Panc1 (cell line): ENCODE measurements at regions not wholly inside any gene's neighbourhood (a gene's known extent, or its start where the extent isn't known, plus 50 kb on each side); places are given as distances from the start of the nearest gene placed in this dataset.

ENCODE experiments used
- ATAC-seq: fragments of 200-7000 bp; cut with Tn5 transposase; 2 replicates; pipeline ENCODE4 v1.9.1; 2020; ENCODE audit warnings: mild to moderate bottlenecking, moderate library complexity
- BruUV-seq: library from RNA; stranded (reverse); fragments of 400-500 nt; replicated peaks from 2 replicates; lab custom pipeline; 2021; lab: Mats Ljungman, UMichigan
- CTCF ChIA-PET: fragments of 300-600 bp; sonication (Branson Sonifier 250); formaldehyde crosslinking; loops from one replicate; lab custom pipeline; 2022; ENCODE audit warnings: antibody characterized with exemption; lab: Charles Lee
- POLR2A ChIA-PET: fragments of 300-600 bp; sonication (Branson Sonifier 250); formaldehyde crosslinking; loops from one replicate; lab custom pipeline; 2022; ENCODE audit warnings: antibody characterized with exemption; lab: Charles Lee
- DNase-seq: peaks from one replicate; pipeline ENCODE4 v3.0.0-alpha.2; 2010; ENCODE audit warnings: low read depth, low spot score
- H3K27ac ChIP-seq: 2 replicates; pipeline ENCODE4 v1.5.1; 2011; ENCODE audit warnings: mild to moderate bottlenecking, low read length, inconsistent platforms
- H3K27me3 ChIP-seq: fragments of 200-500 bp; sonication (Bioruptor generic); 2 replicates; pipeline ENCODE4 v1.6.0; 2014; ENCODE audit warnings: low read length, inconsistent platforms; ENCODE audit not compliant: control insufficient read depth, insufficient read depth
- H3K36me3 ChIP-seq: fragments of 200-500 bp; sonication (Bioruptor generic); 2 replicates; pipeline ENCODE4 v1.5.1; 2014; ENCODE audit warnings: inconsistent platforms, mild to moderate bottlenecking, low read length, moderate library complexity; ENCODE audit not compliant: control insufficient read depth, insufficient read depth
- H3K4me1 ChIP-seq: 2 replicates; pipeline ENCODE4 v1.5.1; 2011; ENCODE audit warnings: inconsistent platforms, mild to moderate bottlenecking, low read length, moderate library complexity; ENCODE audit not compliant: control insufficient read depth, insufficient read depth
- H3K4me3 ChIP-seq, 2 experiments: 2 replicates each; pipeline ENCODE4 v1.5.1; 2011 to 2012; ENCODE audit warnings: low read depth in 2 of 2, low read length in 2 of 2, mild to moderate bottlenecking in 2 of 2, inconsistent platforms in 1 of 2, moderate library complexity in 1 of 2
- H3K9me3 ChIP-seq: fragments of 200-500 bp; sonication (Bioruptor generic); 2 replicates; pipeline ENCODE4 v1.5.1; 2014; ENCODE audit warnings: low read depth, mild to moderate bottlenecking, inconsistent platforms, low read length, moderate library complexity; ENCODE audit not compliant: control insufficient read depth, insufficient read depth
- POLR2AphosphoS5 ChIP-seq: IDR thresholded peaks from 2 replicates; pipeline ENCODE4 v1.6.1; 2012; ENCODE audit warnings: mild to moderate bottlenecking, low read depth, low read length, moderate library complexity
- REST ChIP-seq, 2 experiments: IDR thresholded peaks; 2 replicates each; pipeline ENCODE4 v1.6.1; 2011 to 2012; ENCODE audit warnings: low read depth in 2 of 2, control low read depth in 1 of 2, low read length in 1 of 2, mild to moderate bottlenecking in 1 of 2, moderate library complexity in 1 of 2; ENCODE audit not compliant: insufficient read depth in 1 of 2
- SIN3A ChIP-seq: IDR thresholded peaks from 2 replicates; pipeline ENCODE4 v1.6.1; 2012; ENCODE audit warnings: low read depth, mild to moderate bottlenecking, low read length, moderate library complexity, borderline replicate concordance; ENCODE audit not compliant: insufficient read depth
- TCF7L2 ChIP-seq: IDR thresholded peaks from 2 replicates; pipeline ENCODE4 v1.6.1; 2011; ENCODE audit warnings: mild to moderate bottlenecking, low read depth, low read length, inconsistent platforms
- in situ Hi-C: cut with HindIII; loops from 2 replicates; pipeline ENCODE4 v1.10.0; 2016; ENCODE audit warnings: low sequenced_read_pairs, low pct_unique_long_range_greater_than_20kb
- intact Hi-C: fragments of 100-400 bp; cut with micrococcal nuclease; formaldehyde crosslinking; loops from one replicate; pipeline ENCODE4 v1.10.0; 2022; ENCODE audit not compliant: unreplicated experiment
- TF ChIP-seq, protein P1 (sequence below): fragments of 450-650 bp; IDR thresholded peaks from 2 replicates; pipeline ENCODE4 v1.5.1; 2017; ENCODE audit warnings: mild to moderate bottlenecking

DNA sequence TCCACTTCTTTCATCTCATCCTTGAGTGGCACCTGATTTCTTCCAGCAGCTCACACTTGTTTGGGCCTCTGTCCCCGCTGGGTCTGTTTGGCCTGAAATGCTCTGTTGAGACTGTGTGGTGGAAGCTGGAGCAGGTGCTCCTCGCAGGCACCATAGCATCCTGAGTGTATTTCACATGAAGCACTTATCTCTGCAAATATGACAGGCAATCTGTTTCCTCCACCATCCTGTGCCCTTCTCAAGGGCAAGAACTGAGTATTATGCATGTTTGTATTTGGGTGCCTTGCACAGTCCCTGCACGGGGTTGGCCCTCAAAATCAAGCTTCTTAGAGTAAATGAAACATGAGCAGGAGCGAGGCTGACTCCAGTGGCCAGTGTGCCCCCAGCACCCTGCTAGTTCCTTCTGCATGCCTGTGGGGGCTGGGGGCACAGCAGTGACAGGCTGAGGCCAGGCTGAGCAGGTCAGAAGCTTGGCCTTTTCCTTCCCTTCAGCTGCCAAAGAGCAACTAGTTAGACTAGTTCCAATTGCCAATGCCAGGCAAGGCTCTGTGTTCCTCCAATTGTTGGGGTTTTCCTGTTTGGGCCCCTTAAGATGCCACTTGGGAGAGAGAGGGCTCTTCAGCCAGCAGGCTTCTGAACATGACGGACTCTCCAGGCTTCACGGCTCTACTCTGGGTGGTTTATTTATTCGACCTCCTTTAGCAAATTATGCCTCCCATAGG is 129.6 kb upstream of the ATP1A1 start:
- in situ Hi-C loops = no loop called here
- CTCF ChIA-PET = no interaction called here
- H3K4me3 ChIP-seq = no peak overlapping the region
- ATAC-seq = no peak
- no peaks in the 10 kb centered on the region for H3K36me3 ChIP-seq
- no peaks in the 10 kb centered on the region for H3K4me1 ChIP-seq
- H3K27me3 ChIP-seq = no peaks in the 10 kb centered on the region; the same call in 1 of the 2 replicates
- intact Hi-C loops = no loop called here
- no peak for DNase-seq
- TF ChIP-seq SIN3A (no peak), POLR2AphosphoS5 (no peak), TCF7L2 (no peak)
- TF ChIP-seq, protein P1, sequence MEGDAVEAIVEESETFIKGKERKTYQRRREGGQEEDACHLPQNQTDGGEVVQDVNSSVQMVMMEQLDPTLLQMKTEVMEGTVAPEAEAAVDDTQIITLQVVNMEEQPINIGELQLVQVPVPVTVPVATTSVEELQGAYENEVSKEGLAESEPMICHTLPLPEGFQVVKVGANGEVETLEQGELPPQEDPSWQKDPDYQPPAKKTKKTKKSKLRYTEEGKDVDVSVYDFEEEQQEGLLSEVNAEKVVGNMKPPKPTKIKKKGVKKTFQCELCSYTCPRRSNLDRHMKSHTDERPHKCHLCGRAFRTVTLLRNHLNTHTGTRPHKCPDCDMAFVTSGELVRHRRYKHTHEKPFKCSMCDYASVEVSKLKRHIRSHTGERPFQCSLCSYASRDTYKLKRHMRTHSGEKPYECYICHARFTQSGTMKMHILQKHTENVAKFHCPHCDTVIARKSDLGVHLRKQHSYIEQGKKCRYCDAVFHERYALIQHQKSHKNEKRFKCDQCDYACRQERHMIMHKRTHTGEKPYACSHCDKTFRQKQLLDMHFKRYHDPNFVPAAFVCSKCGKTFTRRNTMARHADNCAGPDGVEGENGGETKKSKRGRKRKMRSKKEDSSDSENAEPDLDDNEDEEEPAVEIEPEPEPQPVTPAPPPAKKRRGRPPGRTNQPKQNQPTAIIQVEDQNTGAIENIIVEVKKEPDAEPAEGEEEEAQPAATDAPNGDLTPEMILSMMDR = no peak
- H3K27ac ChIP-seq = no peak overlapping the region
- BruUV-seq = no TSS peak
- H3K9me3 ChIP-seq = no peaks in the 10 kb centered on the region
- POLR2A ChIA-PET = no interaction called here

- Histone ChIP-seq H3K36me3 (no peaks in the 10 kb centered on the region), H3K9me3 (no peaks in the 10 kb centered on the region), H3K4me3 (no peak overlapping the region), H3K27me3 (no peaks in the 10 kb centered on the region), H3K27ac (no peak overlapping the region), H3K4me1 (no peaks in the 10 kb centered on the region)
- in situ Hi-C loops (no loop called here), intact Hi-C loops (no loop called here)
- DNase-seq (no peak), ATAC-seq (no peak)
- TF ChIP-seq, protein P1 = no peak
- TF ChIP-seq POLR2AphosphoS5 (no peak), TCF7L2 (no peak), SIN3A (no peak), REST (IDR thresholded peaks at IDR 0.05; ENCODE audit: insufficient read depth in 1 of 2, low read depth in 2 of 2, low read length in 1 of 2) (no peak)
- ChIA-PET CTCF (no interaction called here), POLR2A (no interaction called here)
- BruUV-seq = no TSS peak
Measured at GRCh38 chr1:116246174-116246573, 126.9 kb upstream of the ATP1A1 start.
